Activated effector memory CD4-positive, alpha-beta T cell treated with anti-CD3 and anti-CD28 coated beads, Interleukin-2, amount 50 U/mL, for 16 hours (primary cell): ENCODE measurements at regions not wholly inside any gene's neighbourhood (a gene's known extent, or its start where the extent isn't known, plus 50 kb on each side); places are given as distances from the start of the nearest gene placed in this dataset.

Experiments
- DNase-seq: peaks from one replicate; pipeline ENCODE4 v3.0.0-alpha.2; 2020

DNA sequence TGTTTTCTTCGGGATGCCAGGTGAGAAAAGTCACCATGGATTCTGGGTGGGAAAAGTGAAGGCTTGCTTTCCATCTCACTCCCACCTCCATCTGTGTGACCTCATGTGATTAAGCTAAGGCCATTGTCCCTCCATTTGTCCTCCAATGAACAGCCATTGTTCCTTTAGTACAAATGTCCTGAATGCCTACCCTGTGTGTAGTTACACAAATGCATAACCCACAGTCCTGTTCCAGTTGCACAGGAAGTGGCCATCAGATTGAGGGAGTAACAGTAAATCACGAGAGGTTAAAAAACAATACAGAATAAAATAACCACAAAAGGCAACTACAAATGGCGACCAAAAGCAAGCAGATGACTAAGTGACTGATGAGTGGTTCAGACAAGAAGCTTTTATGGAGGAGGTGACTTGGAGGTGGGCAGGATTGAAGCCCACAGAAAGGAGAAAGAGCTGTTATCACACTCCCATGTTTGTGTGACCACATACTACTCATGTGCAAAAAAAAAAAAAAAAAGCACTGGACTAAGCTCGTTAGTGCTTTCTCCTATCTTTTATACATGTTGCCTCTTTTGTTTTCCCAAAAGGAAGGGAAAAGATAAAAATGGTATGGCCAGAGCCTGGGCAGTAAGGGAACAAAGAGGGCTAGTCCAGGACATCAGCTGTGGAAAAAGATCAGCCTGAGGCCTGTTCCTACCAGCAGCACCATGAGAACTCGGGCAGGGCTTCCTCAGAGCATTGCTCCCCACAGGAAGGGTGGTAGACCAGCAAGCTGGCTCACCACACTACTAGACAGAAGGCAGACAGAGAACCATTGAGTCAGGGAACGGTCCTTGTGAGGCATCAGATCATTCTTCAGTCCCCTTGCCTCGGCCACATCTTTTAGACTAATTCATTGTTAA, 111.0 kb downstream of the TFAP2A start:
- DNase-seq = no peak

DNA sequence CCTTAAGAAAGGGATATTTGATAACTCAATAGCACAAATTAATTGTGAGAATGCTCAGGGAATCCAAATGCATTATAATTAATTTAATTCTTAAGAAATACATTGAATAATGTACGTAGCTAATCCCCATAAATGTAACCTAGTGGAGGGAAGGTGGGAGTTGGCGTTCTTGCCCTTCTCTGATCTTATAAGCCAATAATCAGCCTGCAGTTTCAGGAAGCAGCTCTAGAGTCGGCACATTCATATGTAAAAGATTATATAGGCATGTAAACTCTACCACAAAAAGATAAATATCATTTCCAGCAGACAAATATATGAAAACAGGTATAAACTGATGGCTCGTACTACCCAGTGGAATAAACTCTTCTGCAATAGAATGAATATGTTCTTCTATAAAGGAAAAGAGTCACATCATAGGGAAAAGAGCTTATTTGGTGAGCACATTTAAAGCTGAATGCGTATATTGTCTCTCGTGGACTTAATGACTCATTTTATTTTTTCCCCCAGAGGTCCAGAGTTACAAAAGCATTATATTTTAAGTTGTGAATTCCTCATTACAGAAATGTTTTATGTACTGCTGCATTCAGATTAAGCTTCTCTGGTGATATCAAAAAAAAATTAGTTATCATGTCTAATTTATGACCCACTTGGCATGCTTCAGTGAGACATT, 112.2 kb downstream of the TFAP2A start:
- no peak for DNase-seq

- DNase-seq = no peak
Observed at GRCh38 chr6:10300071-10300470, 114.8 kb downstream of the TFAP2A start.

- no peak for DNase-seq
Observed at GRCh38 chr6:10297832-10298231, 117.0 kb downstream of the TFAP2A start.

DNA sequence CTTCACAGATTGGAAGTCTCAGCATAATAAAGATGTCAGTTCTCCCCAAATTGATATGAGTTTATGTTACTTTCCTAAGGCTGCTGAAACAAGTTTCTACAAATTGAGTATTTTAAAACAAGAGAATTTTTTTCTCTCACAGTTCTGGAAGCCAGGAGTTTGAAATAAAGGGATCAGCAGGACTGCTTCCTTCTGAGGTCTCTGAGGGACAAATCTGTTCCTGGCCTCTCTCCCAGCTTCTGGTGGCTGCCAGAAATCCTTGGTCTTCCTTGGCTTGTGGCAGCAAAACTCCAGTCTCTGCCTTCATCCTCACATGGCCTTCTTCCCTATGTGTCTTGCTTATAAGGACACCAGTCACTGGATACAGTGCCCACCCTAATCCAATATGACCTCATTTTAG, 136.1 kb downstream of the TFAP2A start:
- DNase-seq = no peak

GRCh38 chr6:10276660-10277287, 138.1 kb downstream of the TFAP2A start:
- no peak for DNase-seq

DNA sequence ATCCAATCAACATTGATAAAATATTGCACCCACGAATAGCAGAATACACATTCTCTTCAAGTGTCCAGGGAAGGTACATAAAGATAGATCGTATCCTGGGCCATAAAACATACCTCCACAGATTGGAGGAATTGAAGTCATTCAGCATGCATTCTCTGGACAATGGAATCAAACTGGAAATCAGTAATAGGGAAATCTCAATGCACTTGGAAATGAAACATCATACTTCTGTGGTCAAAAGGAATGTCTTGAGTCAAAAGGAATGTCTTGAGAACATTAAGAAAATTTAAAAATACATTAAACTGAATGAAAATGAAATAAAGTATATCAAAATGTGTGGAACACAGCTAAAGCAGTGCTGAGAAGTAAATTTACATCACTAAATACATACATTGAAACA, 138.8 kb downstream of the TFAP2A start:
- DNase-seq = no peak

DNA sequence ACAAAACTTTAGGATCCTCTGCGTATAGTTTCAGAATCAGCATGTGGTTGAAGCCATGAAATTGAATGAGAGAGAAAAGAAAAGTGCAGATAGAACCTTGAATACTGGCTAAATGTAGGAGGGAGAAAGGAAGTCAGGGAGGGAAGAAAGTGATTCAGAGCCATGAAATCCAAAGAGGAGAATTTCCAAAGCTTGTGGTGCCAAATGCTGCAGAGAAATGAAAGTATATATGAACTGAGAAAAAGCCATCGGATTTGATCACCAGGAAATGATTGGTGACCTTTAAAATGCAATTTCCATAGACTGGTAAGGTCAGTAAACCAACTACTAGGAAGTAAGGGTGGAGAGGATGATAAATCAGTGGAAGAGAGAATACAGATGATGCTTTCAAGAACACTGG, 142.3 kb downstream of the TFAP2A start:
- DNase-seq = no peak

GRCh38 chr6:10271982-10272381, 142.9 kb downstream of the TFAP2A start:
- DNase-seq = no peak

GRCh38 chr6:10269814-10270472, 144.9 kb downstream of the TFAP2A start:
- no peak for DNase-seq

GRCh38 chr6:10268611-10269310, 146.1 kb downstream of the TFAP2A start:
- no peak for DNase-seq

DNA sequence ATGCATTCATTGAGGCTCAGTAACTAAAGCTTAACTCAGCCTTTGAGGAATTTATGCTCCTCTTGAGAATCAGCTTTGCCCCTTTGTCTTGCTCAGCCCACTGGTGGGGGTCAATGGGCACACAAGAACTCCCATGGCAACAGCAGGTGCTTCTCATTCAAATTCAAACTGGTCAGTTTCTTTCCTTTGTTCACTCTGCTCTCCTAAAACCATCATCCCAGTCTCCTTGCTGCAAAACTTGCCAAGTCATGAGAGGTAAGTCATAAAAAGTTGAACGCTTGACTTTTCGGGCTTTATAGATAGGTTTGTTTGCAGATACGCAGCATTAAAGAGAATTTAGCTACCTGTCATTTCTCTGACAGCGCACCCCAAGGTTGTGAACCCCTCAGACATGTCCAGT, 146.8 kb downstream of the TFAP2A start:
- DNase-seq = no peak

GRCh38 chr6:10266462-10266861, 148.4 kb downstream of the TFAP2A start:
- no peak for DNase-seq

DNA sequence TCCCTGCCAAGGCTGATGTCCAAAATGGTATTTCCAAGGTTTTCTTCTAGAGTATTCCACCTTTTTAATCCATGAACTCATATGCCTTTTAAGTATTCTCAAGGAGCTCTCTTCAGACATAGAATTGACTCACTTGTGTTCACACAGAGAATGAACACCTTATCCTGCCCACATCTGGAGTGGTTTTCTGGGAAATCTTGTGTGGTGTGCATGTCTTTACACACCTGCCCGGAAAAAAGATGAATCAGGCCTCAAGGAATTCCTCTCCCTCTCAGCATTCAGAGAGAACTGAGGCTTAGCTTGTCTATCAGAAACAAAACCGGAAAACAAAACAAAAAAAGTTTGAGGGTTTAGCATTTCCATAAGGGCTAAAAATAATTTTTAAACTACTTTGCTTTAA, 148.8 kb downstream of the TFAP2A start:
- DNase-seq = no peak

- DNase-seq = no peak
Observed at GRCh38 chr6:10262505-10262904, 152.4 kb downstream of the TFAP2A start.

GRCh38 chr6:10259671-10260070, 155.2 kb downstream of the TFAP2A start:
- no peak for DNase-seq

GRCh38 chr6:10258341-10258740, 156.5 kb downstream of the TFAP2A start:
- DNase-seq = no peak

DNA sequence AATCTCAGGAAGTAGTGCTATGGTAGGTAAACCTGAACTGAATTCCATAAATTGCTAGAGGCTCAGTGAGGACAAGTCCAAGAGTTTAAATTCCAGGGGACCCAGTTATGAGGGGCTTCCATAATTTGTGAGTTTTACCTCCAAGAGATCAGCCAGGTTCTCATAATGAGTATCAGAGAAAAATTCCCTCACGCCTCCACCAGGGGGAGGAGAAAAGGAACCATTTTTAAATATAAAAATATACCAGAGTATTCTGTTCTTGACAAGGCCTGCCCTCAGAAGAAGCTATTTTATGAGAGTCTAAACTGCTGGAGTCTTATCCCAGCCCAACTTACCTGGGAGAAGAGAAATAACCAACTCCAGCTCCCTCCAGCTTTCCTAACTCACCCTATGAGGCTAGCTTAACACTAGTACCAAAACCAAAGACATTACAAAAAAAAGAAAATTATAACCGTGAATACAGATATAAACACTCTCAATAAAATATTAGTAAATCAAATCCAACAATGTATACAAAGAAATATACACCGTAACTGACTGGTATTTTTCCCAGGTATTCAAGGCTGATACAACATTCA, 158.7 kb downstream of the TFAP2A start:
- DNase-seq = no peak

DNA sequence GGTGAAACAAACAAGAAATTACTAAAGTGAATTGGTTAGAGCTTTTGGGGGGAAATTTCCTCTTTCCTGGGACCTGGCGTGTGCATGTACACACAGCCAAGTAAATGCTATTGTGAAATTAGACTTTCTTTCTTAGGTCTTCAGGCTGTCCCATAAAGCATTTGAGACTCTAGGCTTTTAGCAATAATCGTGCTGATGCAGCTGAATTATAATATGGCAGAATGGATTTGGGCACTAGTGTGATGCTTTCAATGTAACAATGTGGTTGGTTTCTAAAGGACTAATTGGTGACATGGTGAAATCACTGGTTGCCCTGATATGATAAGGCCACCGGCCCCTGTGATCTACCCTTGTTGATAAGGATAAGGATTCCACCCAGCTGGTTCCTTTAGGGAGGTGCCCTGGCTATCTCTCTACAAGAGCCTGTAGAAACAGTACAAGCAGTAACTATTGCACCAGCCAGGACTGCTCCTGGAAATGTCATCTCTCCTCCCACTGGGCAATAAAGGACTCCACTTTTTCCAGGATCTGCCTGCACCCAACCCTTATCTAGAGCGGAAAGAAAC, 164.1 kb downstream of the TFAP2A start:
- no peak for DNase-seq

GRCh38 chr6:10248378-10248843, 166.5 kb downstream of the TFAP2A start:
- DNase-seq = no peak

GRCh38 chr6:10237298-10238038, 177.4 kb downstream of the TFAP2A start:
- no peak for DNase-seq
